ENCODE measurements at regions not wholly inside any gene's neighbourhood (a gene's known extent, or its start where the extent isn't known, plus 50 kb on each side); places are given as distances from the start of the nearest gene placed in this dataset.
"Not testable (repeated sequence)": the region's sequence is repeated elsewhere in the genome, so short reads cannot be mapped to it uniquely, and the experiment has no call there.

- Mint-ChIP-seq H3K4me1 (ENCODE audit: low read depth) (no peaks in the 10 kb centered on the region), H3K36me3 (ENCODE audit: low read depth) (no peaks in the 10 kb centered on the region), H3K9me3 (no peaks in the 10 kb centered on the region), H3K27me3 (peaks cover 7% of the 10 kb centered on the region), H3K4me3 (no peak overlapping the region), H3K27ac (no peak overlapping the region)
- ChIA-PET POLR2A (no interaction called here), CTCF (interaction anchor here (1.7 kb wide), 1 partner anchor 29 kb away, joined by 3 read pairs; no protein-coding TSS in a partner anchor)
- no peak for ATAC-seq
- DNase-seq = no peak
- no peak for TF ChIP-seq CTCF (IDR thresholded peaks at IDR 0.05)
- intact Hi-C loops (cut with micrococcal nuclease) = no loop called here
Observed at GRCh38 chr10:84596585-84596984, 268.2 kb downstream of the CCSER2 start.

GRCh38 chr10:84599254-84599653 is 270.9 kb downstream of the CCSER2 start:
- H3K4me3 Mint-ChIP-seq = no peak overlapping the region
- H3K9me3 Mint-ChIP-seq = no peaks in the 10 kb centered on the region
- CTCF ChIA-PET = no interaction called here
- H3K27ac Mint-ChIP-seq = no peak overlapping the region
- intact Hi-C loops (cut with micrococcal nuclease) = no loop called here
- POLR2A ChIA-PET = no interaction called here
- no peaks in the 10 kb centered on the region for H3K36me3 Mint-ChIP-seq (ENCODE audit: low read depth)
- ATAC-seq (no peak), DNase-seq (no peak)
- H3K27me3 Mint-ChIP-seq = peaks cover 5% of the 10 kb centered on the region
- no peak for TF ChIP-seq CTCF (IDR thresholded peaks at IDR 0.05)
- no peaks in the 10 kb centered on the region for H3K4me1 Mint-ChIP-seq (ENCODE audit: low read depth)

- Mint-ChIP-seq H3K9me3 (no peaks in the 10 kb centered on the region), H3K27me3 (peaks cover 5% of the 10 kb centered on the region), H3K36me3 (ENCODE audit: low read depth) (no peaks in the 10 kb centered on the region), H3K4me1 (ENCODE audit: low read depth) (no peaks in the 10 kb centered on the region), H3K4me3 (no peak overlapping the region), H3K27ac (no peak overlapping the region)
- CTCF ChIA-PET = no interaction called here
- DNase-seq = no peak
- intact Hi-C loops (cut with micrococcal nuclease) = no loop called here
- TF ChIP-seq CTCF (IDR thresholded peaks at IDR 0.05) = no peak
- ATAC-seq = no peak
- POLR2A ChIA-PET = no interaction called here
Observed at GRCh38 chr10:84600947-84601346, 272.6 kb downstream of the CCSER2 start.

- DNase-seq = not testable (repeated sequence)
Observed at GRCh38 chr10:84602543-84602942, 274.2 kb downstream of the CCSER2 start.

GRCh38 chr10:84603971-84604370 is 275.6 kb downstream of the CCSER2 start:
- POLR2A ChIA-PET = no interaction called here
- H3K9me3 Mint-ChIP-seq = no peaks in the 10 kb centered on the region
- H3K27me3 Mint-ChIP-seq = peaks cover 7% of the 10 kb centered on the region

More at GRCh38 chr10:84602543-84602942, 274.2 kb downstream of the CCSER2 start:
- H3K9me3 Mint-ChIP-seq; H3K36me3 Mint-ChIP-seq (ENCODE audit: low read depth); POLR2A ChIA-PET; CTCF ChIA-PET; H3K4me3 Mint-ChIP-seq; intact Hi-C loops (cut with micrococcal nuclease); H3K27me3 Mint-ChIP-seq; H3K4me1 Mint-ChIP-seq (ENCODE audit: low read depth); H3K27ac Mint-ChIP-seq; ATAC-seq: not testable (repeated sequence)

More at GRCh38 chr10:84603971-84604370, 275.6 kb downstream of the CCSER2 start:
- no peak overlapping the region for H3K27ac Mint-ChIP-seq
- no peaks in the 10 kb centered on the region for H3K4me1 Mint-ChIP-seq (ENCODE audit: low read depth)
- DNase-seq (no peak), ATAC-seq (no peak)
- no peak for TF ChIP-seq CTCF (IDR thresholded peaks at IDR 0.05)
- intact Hi-C loops (cut with micrococcal nuclease) = no loop called here
- no peaks in the 10 kb centered on the region for H3K36me3 Mint-ChIP-seq (ENCODE audit: low read depth)
- CTCF ChIA-PET = no interaction called here
- H3K4me3 Mint-ChIP-seq = no peak overlapping the region

Measured in activated CD8-positive, alpha-beta T cell treated with anti-CD3 and anti-CD28 coated beads for 36 hours (primary cell).